IMR-90 (cell line): ENCODE measurements at regions not wholly inside any gene's neighbourhood (a gene's known extent, or its start where the extent isn't known, plus 50 kb on each side); places are given as distances from the start of the nearest gene placed in this dataset.

ENCODE experiments used
- CEBPB ChIP-seq: IDR thresholded peaks from 2 replicates; pipeline ENCODE4 v1.6.1; 2012; ENCODE audit warnings: low read depth, low read length, improper control_type of control experiment
- MAFK ChIP-seq: IDR thresholded peaks from 2 replicates; pipeline ENCODE4 v1.6.1; 2012; ENCODE audit warnings: low read depth, low read length, improper control_type of control experiment
- MAZ ChIP-seq: IDR thresholded peaks from 2 replicates; pipeline ENCODE4 v1.6.1; 2012; ENCODE audit warnings: low read depth, mild to moderate bottlenecking, low read length, improper control_type of control experiment, moderate library complexity, borderline replicate concordance
- POLR2A ChIP-seq: IDR thresholded peaks from 2 replicates; pipeline ENCODE4 v1.6.1; 2012; ENCODE audit warnings: mild to moderate bottlenecking, low read depth, low read length
- RAD21 ChIP-seq: IDR thresholded peaks from 2 replicates; pipeline ENCODE4 v1.6.1; 2012; ENCODE audit warnings: low read length, improper control_type of control experiment
- RFX5 ChIP-seq: IDR thresholded peaks from 2 replicates; pipeline ENCODE4 v1.8.0; 2012; ENCODE audit warnings: low read depth, mild to moderate bottlenecking, low read length, moderate library complexity
- TF ChIP-seq, protein P1 (sequence below): conservative IDR thresholded peaks from 2 replicates; pipeline ENCODE4 v1.5.1; 2012; ENCODE audit warnings: mild to moderate bottlenecking, low read depth, low read length, improper control_type of control experiment
- TF ChIP-seq, protein P2 (sequence below): fragments of 150-350 bp; IDR thresholded peaks from 2 replicates; pipeline ENCODE4 v1.6.1; 2017; ENCODE audit warnings: mild to moderate bottlenecking, antibody characterized with exemption, low read length, low read depth

DNA sequence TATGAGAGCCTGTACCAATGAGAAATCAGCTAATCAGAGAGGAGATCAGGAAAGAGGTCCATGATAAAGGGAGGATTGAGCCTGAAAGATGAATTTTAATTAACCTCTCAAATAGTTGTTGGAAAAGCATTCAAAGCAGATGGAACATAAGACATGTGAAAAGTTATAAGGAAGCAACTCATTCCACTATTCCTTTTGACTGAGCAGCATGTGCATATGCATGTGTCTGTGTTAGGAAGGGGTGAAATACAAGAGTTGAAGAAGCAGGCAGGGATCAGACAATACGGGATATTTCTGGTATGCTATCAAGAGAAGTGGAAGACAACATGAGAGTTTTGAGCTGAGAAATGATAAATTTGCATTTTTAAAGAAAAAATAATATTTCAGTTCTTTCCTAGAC is 624.8 kb upstream of the PTCHD4 start:
- TF ChIP-seq, protein P1, sequence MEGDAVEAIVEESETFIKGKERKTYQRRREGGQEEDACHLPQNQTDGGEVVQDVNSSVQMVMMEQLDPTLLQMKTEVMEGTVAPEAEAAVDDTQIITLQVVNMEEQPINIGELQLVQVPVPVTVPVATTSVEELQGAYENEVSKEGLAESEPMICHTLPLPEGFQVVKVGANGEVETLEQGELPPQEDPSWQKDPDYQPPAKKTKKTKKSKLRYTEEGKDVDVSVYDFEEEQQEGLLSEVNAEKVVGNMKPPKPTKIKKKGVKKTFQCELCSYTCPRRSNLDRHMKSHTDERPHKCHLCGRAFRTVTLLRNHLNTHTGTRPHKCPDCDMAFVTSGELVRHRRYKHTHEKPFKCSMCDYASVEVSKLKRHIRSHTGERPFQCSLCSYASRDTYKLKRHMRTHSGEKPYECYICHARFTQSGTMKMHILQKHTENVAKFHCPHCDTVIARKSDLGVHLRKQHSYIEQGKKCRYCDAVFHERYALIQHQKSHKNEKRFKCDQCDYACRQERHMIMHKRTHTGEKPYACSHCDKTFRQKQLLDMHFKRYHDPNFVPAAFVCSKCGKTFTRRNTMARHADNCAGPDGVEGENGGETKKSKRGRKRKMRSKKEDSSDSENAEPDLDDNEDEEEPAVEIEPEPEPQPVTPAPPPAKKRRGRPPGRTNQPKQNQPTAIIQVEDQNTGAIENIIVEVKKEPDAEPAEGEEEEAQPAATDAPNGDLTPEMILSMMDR = no peak
- TF ChIP-seq POLR2A (no peak), RAD21 (no peak), RFX5 (no peak), MAZ (no peak), MAFK (no peak), CEBPB (no peak)
- TF ChIP-seq, protein P2, sequence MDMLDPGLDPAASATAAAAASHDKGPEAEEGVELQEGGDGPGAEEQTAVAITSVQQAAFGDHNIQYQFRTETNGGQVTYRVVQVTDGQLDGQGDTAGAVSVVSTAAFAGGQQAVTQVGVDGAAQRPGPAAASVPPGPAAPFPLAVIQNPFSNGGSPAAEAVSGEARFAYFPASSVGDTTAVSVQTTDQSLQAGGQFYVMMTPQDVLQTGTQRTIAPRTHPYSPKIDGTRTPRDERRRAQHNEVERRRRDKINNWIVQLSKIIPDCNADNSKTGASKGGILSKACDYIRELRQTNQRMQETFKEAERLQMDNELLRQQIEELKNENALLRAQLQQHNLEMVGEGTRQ = no peak
